Heart left ventricle (tissue), 16 donors: ENCODE measurements at regions not wholly inside any gene's neighbourhood (a gene's known extent, or its start where the extent isn't known, plus 50 kb on each side); places are given as distances from the start of the nearest gene placed in this dataset.

Experiments used
- ATAC-seq, 4 donors: fragments of 200-7000 bp; cut with Tn5 transposase; one replicate each; pipeline ENCODE4 v1.9.1; 2020 to 2022; ENCODE audit warnings: moderate library complexity in 4 of 4, mild to moderate bottlenecking in 3 of 4, moderate number of reproducible peaks in 1 of 4
- DNase-seq, 5 donors: peaks; one replicate each; pipeline ENCODE4 v3.0.0-alpha.2; 2020
- H3K27ac ChIP-seq, 12 donors: fragments of 200-600 bp; sonication (generic) in 4 of 12; one replicate each; pipeline versions ENCODE4 v1.5.0 to v1.8.0; 2016 to 2022; ENCODE audit warnings: mild to moderate bottlenecking in 2 of 12
- H3K27me3 ChIP-seq, 9 donors: fragments of 200-600 bp; sonication (generic) in 2 of 9; one replicate each; pipeline versions ENCODE4 v1.5.1 to v1.8.0; 2016 to 2022; ENCODE audit warnings: mild to moderate bottlenecking in 3 of 9
- H3K36me3 ChIP-seq, 9 donors: fragments of 200-600 bp; sonication (generic) in 2 of 9; one replicate each; pipeline versions ENCODE4 v1.5.0 to v1.8.0; 2018 to 2022; ENCODE audit warnings: mild to moderate bottlenecking in 2 of 9
- H3K4me1 ChIP-seq, 12 donors: fragments of 200-600 bp; sonication (generic) in 4 of 12; one replicate each; pipeline versions ENCODE4 v1.5.0 to v1.8.0; 2016 to 2022; ENCODE audit warnings: mild to moderate bottlenecking in 3 of 12
- H3K4me3 ChIP-seq, 12 donors: fragments of 200-600 bp; sonication (generic) in 4 of 12; one replicate each; pipeline versions ENCODE4 v1.5.0 to v1.8.0; 2017 to 2022; ENCODE audit warnings: mild to moderate bottlenecking in 9 of 12, moderate library complexity in 4 of 12
- H3K9me3 ChIP-seq, 12 donors: fragments of 200-600 bp; sonication (generic) in 4 of 12; one replicate each; pipeline versions ENCODE4 v1.5.0 to v1.8.0; 2016 to 2022; ENCODE audit warnings: mild to moderate bottlenecking in 1 of 12
- CTCF ChIP-seq, 12 donors: fragments of 200-600 bp; sonication (generic) in 4 of 12; IDR thresholded peaks; one replicate each; pipeline versions ENCODE4 v1.5.0 to v1.8.0; 2018 to 2022; ENCODE audit warnings: antibody characterized with exemption in 12 of 12, mild to moderate bottlenecking in 5 of 12
- POLR2A ChIP-seq, 2 donors: fragments of 450-650 bp; IDR thresholded peaks; one replicate each; pipeline ENCODE4 v1.6.1; 2017; ENCODE audit warnings: antibody characterized with exemption in 2 of 2, mild to moderate bottlenecking in 2 of 2, moderate library complexity in 2 of 2
- WGBS, 4 donors: extraction: QIAGEN DNeasy Blood & Tissue Kit in 2 of 4; methylation state at CpG; one replicate each; pipeline versions ENCODE4 v1.1.5 to v1.1.7; 2013 to 2018; 5-methylcytosine and 5-hydroxymethylcytosine counted together
- intact Hi-C, 10 donors: fragments of 100-400 bp; cut with DNase I; formaldehyde crosslinking; loops; one replicate each; pipeline versions ENCODE4 v1.11.1 to v1.14.2; 2022
- donor health status: ischemic (EF 13 %, LVEDD 7.1; RV severe dilation, severe dysfunction).
- donor health status: healthy with polysubstance abuse.
- donor health status: DM: no; HTN: yes; CAD: no.
- donor health status: DM: no; HTN: no; CAD: no.
- donor health status: ischemic (EF 25% LVEDD 6.9; RV normal size, moderate dysfunction).
- donor health status: ischemic (EF 25% LVEDD 5.7; RV mildly dilated, moderate dysfunction).
- donor health status: healthy.
- donor health status: DM: yes; HTN: yes; CAD: no.
- donor health status: ischemic (EF 35%, LVEDD 5.7; RV mildly dilated, moderate dysfunction).
- donor health status: nonischemic (EF 11% LVEDD 7.7; RV severe dilation, severe dysfunction).
- donor health status: DM: yes; HTN: yes; CAD: no.
- donor health status: PGD.
- donor health status: ischemic (EF 29% LVEDD 5.4; RV normal size, mild dysfunction).
- donor health status: nonischemic (EF 23%, LVEDD 6.1; RV moderate dilation, normal function).

GRCh38 chr12:83763425-83763824, 1076.7 kb downstream of the TMTC2 start:
- TF ChIP-seq POLR2A (IDR thresholded peaks at IDR 0.05): no peak
- TF ChIP-seq CTCF (IDR thresholded peaks at IDR 0.05): no peak
- H3K4me1 ChIP-seq: no peaks in the 10 kb centered on the region

GRCh38 chr12:83759906-83760305, 1073.2 kb downstream of the TMTC2 start:
- no peaks in the 10 kb centered on the region for H3K27me3 ChIP-seq
- DNase-seq (no peak), ATAC-seq (no peak)
- WGBS, 4 donors: 72 to 83% (median 79%) methylated on average over 2 of the region's 2 CpGs
- H3K4me1 ChIP-seq: no peaks in the 10 kb centered on the region
- intact Hi-C loops: no loop called here
- H3K27ac ChIP-seq: no peak overlapping the region
- TF ChIP-seq POLR2A (IDR thresholded peaks at IDR 0.05): no peak
- no peak for TF ChIP-seq CTCF (IDR thresholded peaks at IDR 0.05)
- H3K9me3 ChIP-seq: peaks cover 0 to 6% (median 0%) of the 10 kb centered on the region in 12 donors
- H3K36me3 ChIP-seq: no peaks in the 10 kb centered on the region
- H3K4me3 ChIP-seq: no peak overlapping the region

More at GRCh38 chr12:83763425-83763824, 1076.7 kb downstream of the TMTC2 start:
- Histone ChIP-seq H3K36me3 (no peaks in the 10 kb centered on the region), H3K27me3 (no peaks in the 10 kb centered on the region), H3K4me3 (no peak overlapping the region), H3K27ac (no peak overlapping the region), H3K9me3 (peaks cover 0 to 6% (median 0%) of the 10 kb centered on the region in 12 donors)
- ATAC-seq (no peak), DNase-seq (no peak)
- 18 to 30% (median 26%) methylated on average over 6 of the region's 6 CpGs for WGBS, 4 donors
- intact Hi-C loops: no loop called here

GRCh38 chr12:83758888-83759631, 1072.4 kb downstream of the TMTC2 start:
- H3K4me1 ChIP-seq: no peaks in the 10 kb centered on the region
- intact Hi-C loops: no loop called here
- DNase-seq: no peak
- no peak for TF ChIP-seq POLR2A (IDR thresholded peaks at IDR 0.05)
- no peak for TF ChIP-seq CTCF (IDR thresholded peaks at IDR 0.05)
- no peak overlapping the region for H3K4me3 ChIP-seq
- H3K9me3 ChIP-seq: peaks cover 0 to 6% (median 0%) of the 10 kb centered on the region in 12 donors
- no peak for ATAC-seq
- WGBS, 4 donors: 81 to 87% (median 83%) methylated on average over 5 of the region's 5 CpGs
- no peak overlapping the region for H3K27ac ChIP-seq
- no peaks in the 10 kb centered on the region for H3K36me3 ChIP-seq
- H3K27me3 ChIP-seq: no peaks in the 10 kb centered on the region

GRCh38 chr12:83753904-83754303, 1067.2 kb downstream of the TMTC2 start:
- intact Hi-C loops: no loop called here
- Histone ChIP-seq H3K36me3 (no peaks in the 10 kb centered on the region), H3K4me1 (no peaks in the 10 kb centered on the region), H3K27ac (no peak overlapping the region), H3K27me3 (no peaks in the 10 kb centered on the region), H3K9me3 (no peaks in the 10 kb centered on the region), H3K4me3 (no peak overlapping the region)
- no peak for ATAC-seq
- WGBS, 4 donors: 85 to 94% (median 90%) methylated on average over 1 of the region's 1 CpG
- no peak for DNase-seq
- TF ChIP-seq POLR2A (IDR thresholded peaks at IDR 0.05): no peak
- no peak for TF ChIP-seq CTCF (IDR thresholded peaks at IDR 0.05)
